HG03558 (cell line): ENCODE measurements at regions not wholly inside any gene's neighbourhood (a gene's known extent, or its start where the extent isn't known, plus 50 kb on each side); places are given as distances from the start of the nearest gene placed in this dataset.

Experiments
- ATAC-seq: cut with Tn5 transposase; IDR thresholded peaks from one replicate; pipeline ENCODE4 v1.9.1; 2021; ENCODE audit warnings: moderate number of reproducible peaks; ENCODE audit not compliant: unreplicated experiment; ENCODE audit errors: extremely low read depth

DNA sequence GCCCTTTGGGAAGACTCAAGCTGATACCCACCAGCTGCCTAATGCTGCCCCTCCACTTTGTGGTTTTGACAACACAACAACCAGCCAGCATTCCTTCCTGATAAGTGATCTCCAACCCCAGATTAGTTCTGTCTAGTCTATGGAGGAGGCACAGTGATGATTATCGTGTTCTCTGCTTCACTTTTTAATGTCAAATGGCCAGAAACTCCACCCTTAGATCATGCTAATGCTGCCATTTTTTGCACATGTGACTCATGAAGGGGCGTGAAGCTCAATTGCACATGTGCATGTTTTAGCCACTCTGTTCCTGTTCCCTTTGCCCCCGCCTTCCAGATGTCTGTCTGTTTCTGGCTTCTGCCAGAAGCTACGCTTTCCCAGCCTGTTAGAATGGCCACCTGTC is 199.8 kb downstream of the COG6 start:
- no peak for ATAC-seq

- ATAC-seq: no peak
Measured at GRCh38 chr13:39856714-39857113, 201.3 kb downstream of the COG6 start.

GRCh38 chr13:39858794-39859193 is 203.3 kb downstream of the COG6 start:
- no peak for ATAC-seq

- no peak for ATAC-seq
Measured at GRCh38 chr13:39859898-39860297, 204.4 kb downstream of the COG6 start.

GRCh38 chr13:39862900-39863299 is 207.4 kb downstream of the COG6 start:
- ATAC-seq: no peak

DNA sequence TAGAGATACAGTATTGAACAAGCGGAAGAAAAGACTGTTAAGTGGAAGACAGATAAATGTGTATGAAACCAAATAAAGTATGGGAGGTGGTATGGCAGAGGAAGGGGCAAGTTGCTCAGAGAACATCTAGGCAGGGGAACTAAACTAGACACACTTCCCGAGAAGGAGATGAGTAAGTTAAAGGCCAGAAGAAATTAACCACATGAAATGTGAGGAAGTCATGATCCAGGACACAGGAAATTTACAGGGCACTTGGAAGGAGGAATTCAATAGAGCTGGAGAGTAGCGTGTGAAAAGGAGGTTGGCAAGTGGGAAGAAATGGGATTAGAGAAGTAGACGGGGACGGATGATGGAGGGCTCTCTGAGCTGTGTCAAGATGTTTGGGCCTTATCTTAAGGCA is 208.8 kb downstream of the COG6 start:
- no peak for ATAC-seq

- ATAC-seq: no peak
Measured at GRCh38 chr13:39866722-39867121, 211.3 kb downstream of the COG6 start.

GRCh38 chr13:39867807-39868206 is 212.3 kb downstream of the COG6 start:
- ATAC-seq: no peak

GRCh38 chr13:39870197-39870747 is 214.8 kb downstream of the COG6 start:
- ATAC-seq: no peak

- ATAC-seq: no peak
Measured at GRCh38 chr13:39874331-39875053, 219.0 kb downstream of the COG6 start.

DNA sequence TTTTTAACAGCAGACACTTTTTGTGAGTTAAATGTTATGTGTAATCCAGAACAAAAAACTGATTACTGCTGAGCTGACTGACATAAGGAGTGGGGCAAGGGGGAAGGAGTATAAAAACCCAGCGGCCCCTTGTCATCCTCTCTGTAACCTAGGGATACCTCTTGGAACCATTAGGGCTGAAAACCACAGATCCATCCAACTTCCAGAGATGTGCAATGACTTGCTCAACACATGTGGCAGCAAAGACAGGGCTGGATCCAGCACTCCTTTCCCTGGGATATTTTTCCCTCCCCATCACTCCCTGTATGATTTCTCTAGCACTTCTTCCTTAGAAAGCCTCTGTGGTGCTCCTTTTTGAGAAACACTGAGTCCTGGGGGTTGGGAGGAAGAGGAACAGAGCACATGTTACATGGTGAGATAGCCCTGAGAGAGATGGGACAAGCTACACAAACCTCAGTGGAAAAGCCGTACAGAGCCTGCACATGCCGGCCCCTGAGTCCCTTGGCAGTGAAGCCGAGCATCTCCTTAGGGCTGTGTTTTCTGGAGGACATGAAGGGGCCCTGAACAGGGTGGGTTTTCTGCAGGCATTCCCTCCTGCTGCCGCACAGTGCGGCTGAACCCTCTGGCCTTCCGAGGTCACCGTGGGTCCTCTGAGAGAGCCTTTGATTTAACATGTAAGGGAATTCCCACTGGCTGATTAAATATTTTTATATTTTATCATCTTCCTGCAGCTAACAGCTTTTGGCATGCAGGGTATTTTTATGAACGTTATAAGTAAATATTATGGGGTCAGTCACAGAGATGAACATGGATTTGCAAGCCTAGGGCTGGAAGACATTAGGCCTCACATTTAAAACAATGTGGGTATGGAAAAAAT is 219.9 kb downstream of the COG6 start:
- ATAC-seq: no peak

DNA sequence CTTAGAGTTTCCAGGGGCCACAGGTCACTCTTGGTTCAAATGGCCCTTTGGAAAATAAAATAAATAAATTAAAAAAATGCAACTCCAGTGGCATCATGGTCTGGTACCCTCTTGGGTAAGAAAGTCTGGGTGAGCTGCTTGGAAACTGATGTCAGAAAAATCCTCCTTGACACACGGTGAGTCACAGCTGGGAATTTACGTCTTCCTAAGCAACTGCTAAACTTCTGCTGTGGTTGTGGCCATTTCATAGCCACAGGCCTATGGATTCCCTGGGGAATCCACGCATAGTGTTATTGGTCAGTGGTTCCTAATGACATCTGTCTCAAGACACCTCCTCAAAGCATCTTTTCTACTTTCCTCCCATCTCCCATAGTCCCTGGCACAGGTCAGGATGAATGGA is 220.8 kb downstream of the COG6 start:
- ATAC-seq: no peak

DNA sequence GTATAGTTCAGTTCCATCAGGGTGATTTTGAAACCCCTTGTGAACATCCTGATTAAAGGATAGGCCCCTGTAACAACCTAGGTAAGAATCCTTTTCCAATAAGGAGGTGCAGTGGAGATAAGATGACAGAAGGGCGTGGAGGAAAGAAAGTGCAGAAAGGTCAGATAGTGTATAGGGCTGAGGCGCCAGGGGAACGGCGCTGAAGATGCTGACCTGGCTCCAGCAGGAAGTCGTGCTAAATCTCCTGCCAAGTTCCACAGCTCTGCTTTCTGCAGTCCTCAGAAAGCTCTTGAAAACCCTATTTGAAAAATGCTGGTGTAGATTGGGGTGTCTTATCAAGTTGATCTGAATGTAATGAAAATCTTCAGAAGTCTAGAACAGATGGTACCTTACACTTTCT is 221.7 kb downstream of the COG6 start:
- ATAC-seq: no peak

DNA sequence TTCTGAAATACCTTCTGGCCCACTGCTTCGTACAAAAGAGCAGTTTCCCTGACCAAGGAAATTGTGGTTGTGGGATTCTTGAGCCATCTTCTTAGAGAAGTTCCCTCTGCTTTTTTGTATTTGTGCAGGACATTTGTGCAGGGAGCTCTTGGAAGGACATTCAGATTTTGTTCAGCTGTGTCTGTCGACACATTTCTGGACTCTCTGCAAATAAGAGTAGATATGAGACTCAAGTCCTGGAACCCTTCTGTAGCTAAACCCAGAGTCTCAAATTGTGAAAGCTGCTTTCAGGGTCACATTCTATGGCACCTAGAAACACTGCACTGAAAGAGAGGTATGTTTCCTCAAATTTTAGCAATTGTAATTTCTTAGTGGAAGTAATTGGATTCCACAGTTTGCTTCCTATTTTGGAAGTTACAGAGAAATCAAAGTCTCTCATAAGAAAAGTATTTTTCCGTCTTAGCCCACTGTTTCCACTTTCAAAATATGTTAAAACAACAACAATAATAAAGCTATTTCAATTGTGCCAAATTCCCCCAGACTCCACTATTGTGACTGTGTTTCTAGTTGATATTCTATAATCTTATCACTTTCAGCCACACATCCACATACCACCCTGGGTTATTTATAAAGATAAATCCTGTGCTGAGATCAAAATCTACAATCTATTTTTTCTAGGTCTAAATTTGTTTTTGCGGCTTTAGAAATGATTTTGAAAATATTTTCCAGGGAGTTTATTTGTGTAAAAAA is 224.0 kb downstream of the COG6 start:
- ATAC-seq: no peak

DNA sequence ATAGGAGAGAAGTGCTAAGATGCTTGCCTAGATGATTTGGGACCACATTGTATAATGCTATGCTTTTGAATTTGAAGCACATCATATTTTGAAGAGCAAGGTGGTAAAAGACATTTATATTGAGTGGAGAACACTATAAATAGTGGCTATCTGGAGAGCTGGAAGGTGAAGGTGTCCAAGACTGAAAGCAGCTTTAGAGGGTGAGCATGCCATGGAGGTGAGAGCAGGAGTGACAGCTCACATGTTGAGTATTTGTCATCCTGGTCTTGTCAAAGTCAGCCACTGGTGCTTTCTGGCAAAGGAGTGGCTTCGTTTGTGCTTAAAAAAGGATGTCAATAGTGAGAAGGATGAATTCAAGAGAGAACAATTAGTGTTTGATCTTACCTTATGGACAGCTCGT is 225.9 kb downstream of the COG6 start:
- ATAC-seq: no peak

DNA sequence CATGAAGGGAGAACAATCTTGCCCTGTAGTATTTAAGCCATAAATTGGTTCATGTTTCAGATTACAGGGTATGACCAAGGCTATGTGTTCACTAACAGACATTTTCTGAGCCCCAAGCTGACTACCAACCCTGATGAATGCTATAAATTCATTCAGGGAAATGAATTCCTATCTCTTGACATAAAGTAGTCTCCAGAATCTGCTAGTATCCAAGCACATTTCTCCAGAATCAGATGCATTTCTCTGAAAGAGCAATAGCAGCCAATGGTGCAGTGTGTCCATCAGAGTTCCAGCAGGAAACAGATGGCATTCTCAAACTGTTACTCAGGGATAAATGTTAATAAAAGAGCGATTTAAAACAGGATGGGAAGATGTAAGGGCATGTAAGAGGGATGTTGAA is 226.4 kb downstream of the COG6 start:
- ATAC-seq: no peak

GRCh38 chr13:39884166-39884565 is 228.7 kb downstream of the COG6 start:
- no peak for ATAC-seq

GRCh38 chr13:39886336-39886735 is 230.9 kb downstream of the COG6 start:
- no peak for ATAC-seq

GRCh38 chr13:39887387-39887786 is 231.9 kb downstream of the COG6 start:
- no peak for ATAC-seq

DNA sequence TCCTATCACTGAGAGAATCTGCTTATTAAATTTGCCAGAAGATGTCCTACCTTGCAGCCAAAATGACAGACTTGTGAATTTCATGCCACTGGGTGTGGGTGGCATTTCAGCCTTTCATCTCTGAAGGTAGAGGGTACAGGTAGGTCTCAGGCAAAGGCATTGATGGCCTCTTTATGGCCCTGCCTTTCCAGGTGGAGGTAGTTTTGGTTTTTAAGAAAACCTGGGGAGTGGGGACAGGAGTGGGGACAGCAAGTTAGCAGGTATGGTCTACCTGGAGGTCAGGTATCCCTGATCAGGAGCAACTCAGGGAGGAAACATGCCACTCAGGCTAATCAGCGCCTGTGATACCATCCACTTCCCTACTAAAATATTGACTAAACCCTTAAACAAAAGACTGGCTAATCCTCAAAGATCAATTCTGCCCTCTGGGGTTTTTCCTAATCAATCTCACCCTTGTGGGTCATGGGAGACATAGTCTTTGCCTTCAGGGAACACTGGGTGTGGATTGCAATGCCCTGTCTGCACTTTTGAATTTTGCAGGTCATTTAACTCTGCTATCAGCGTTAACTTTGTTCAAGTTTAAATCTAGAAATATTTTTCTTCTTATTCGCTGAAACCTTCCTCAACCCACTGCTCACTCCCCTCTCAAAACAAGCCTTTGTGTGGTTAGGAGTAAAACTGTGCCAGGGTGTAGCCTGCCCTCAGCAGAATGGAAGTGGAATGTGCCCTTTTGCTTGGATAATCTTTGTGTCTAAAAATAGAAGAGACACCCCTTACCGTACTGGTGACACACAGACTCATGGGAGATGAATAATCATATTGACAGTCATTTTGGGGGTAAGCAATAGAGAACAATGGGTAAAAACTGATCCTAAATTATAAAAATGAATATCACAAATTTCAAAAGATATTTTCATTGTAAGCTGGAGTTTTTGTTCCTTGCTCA is 233.7 kb downstream of the COG6 start:
- no peak for ATAC-seq
